ENCODE measurements at regions not wholly inside any gene's neighbourhood (a gene's known extent, or its start where the extent isn't known, plus 50 kb on each side); places are given as distances from the start of the nearest gene placed in this dataset.

GRCh38 chr2:125310657-125311364 lies 1285.7 kb downstream of the CNTNAP5 start:
- TF ChIP-seq CTCF (conservative IDR thresholded peaks at IDR 0.05; ENCODE audit: low read depth, low read length), result no peak
- no peak for TF ChIP-seq CEBPB (IDR thresholded peaks at IDR 0.05; ENCODE audit: low read depth, low read length)
- TF ChIP-seq POLR2A (IDR thresholded peaks at IDR 0.05; ENCODE audit: low read depth, low read length), result no peak
- TF ChIP-seq MXI1 (IDR thresholded peaks at IDR 0.05; ENCODE audit: borderline replicate concordance, low read depth, low read length), result no peak
- TF ChIP-seq BHLHE40 (IDR thresholded peaks at IDR 0.05; ENCODE audit: low read depth, low read length), result no peak
- no peak for TF ChIP-seq CHD1 (IDR thresholded peaks at IDR 0.05; ENCODE audit: low read depth, low read length)
- TF ChIP-seq SMC3 (IDR thresholded peaks at IDR 0.05; ENCODE audit: low read depth, low read length), result no peak
- no peak for TF ChIP-seq RFX5 (IDR thresholded peaks at IDR 0.05; ENCODE audit: low read depth, low read length)
- TF ChIP-seq FOS (IDR thresholded peaks at IDR 0.05; ENCODE audit: low read depth, low read length), result no peak
- TF ChIP-seq RCOR1 (IDR thresholded peaks at IDR 0.05; ENCODE audit: insufficient replicate concordance, low read length), result no peak
- no peak for TF ChIP-seq RAD21 (IDR thresholded peaks at IDR 0.05; ENCODE audit: low read length)
- TF ChIP-seq, protein P1, sequence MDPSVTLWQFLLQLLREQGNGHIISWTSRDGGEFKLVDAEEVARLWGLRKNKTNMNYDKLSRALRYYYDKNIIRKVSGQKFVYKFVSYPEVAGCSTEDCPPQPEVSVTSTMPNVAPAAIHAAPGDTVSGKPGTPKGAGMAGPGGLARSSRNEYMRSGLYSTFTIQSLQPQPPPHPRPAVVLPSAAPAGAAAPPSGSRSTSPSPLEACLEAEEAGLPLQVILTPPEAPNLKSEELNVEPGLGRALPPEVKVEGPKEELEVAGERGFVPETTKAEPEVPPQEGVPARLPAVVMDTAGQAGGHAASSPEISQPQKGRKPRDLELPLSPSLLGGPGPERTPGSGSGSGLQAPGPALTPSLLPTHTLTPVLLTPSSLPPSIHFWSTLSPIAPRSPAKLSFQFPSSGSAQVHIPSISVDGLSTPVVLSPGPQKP (IDR thresholded peaks at IDR 0.05; ENCODE audit: borderline replicate concordance, low read depth, low read length), result no peak
- TF ChIP-seq MAZ (IDR thresholded peaks at IDR 0.05; ENCODE audit: borderline replicate concordance, low read depth, low read length), result no peak
- TF ChIP-seq, protein P2, sequence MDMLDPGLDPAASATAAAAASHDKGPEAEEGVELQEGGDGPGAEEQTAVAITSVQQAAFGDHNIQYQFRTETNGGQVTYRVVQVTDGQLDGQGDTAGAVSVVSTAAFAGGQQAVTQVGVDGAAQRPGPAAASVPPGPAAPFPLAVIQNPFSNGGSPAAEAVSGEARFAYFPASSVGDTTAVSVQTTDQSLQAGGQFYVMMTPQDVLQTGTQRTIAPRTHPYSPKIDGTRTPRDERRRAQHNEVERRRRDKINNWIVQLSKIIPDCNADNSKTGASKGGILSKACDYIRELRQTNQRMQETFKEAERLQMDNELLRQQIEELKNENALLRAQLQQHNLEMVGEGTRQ (IDR thresholded peaks at IDR 0.05; ENCODE audit: low read depth, low read length), result no peak

Measured in IMR-90 (cell line).